ENCODE measurements at regions not wholly inside any gene's neighbourhood (a gene's known extent, or its start where the extent isn't known, plus 50 kb on each side); places are given as distances from the start of the nearest gene placed in this dataset.

GRCh38 chr12:45590646-45591045, 138.9 kb upstream of the ARID2 start:
- no peak for DNase-seq

GRCh38 chr12:45591635-45592034, 137.9 kb upstream of the ARID2 start:
- DNase-seq = no peak

- no peak for DNase-seq
These were observed 133.1 kb upstream of the ARID2 start for GRCh38 chr12:45596366-45596765.

GRCh38 chr12:45598336-45598735, 131.2 kb upstream of the ARID2 start:
- DNase-seq = no peak

GRCh38 chr12:45598761-45599160, 130.7 kb upstream of the ARID2 start:
- no peak for DNase-seq

GRCh38 chr12:45599196-45599595, 130.3 kb upstream of the ARID2 start:
- no peak for DNase-seq

- no peak for DNase-seq
These were observed 128.1 kb upstream of the ARID2 start for GRCh38 chr12:45601390-45601789.

- DNase-seq = no peak
These were observed 127.6 kb upstream of the ARID2 start for GRCh38 chr12:45601888-45602287.

GRCh38 chr12:45605624-45606023, 123.9 kb upstream of the ARID2 start:
- no peak for DNase-seq

GRCh38 chr12:45611061-45611460, 118.4 kb upstream of the ARID2 start:
- DNase-seq = no peak

GRCh38 chr12:45611495-45611894, 118.0 kb upstream of the ARID2 start:
- no peak for DNase-seq

- no peak for DNase-seq
These were observed 117.3 kb upstream of the ARID2 start for GRCh38 chr12:45612044-45612794.

- no peak for DNase-seq
These were observed 116.2 kb upstream of the ARID2 start for GRCh38 chr12:45613296-45613695.

- no peak for DNase-seq
These were observed 115.7 kb upstream of the ARID2 start for GRCh38 chr12:45613855-45614254.

- DNase-seq = no peak
These were observed 114.2 kb upstream of the ARID2 start for GRCh38 chr12:45615268-45615667.

GRCh38 chr12:45619736-45620135, 109.8 kb upstream of the ARID2 start:
- no peak for DNase-seq

- no peak for DNase-seq
These were observed 107.8 kb upstream of the ARID2 start for GRCh38 chr12:45621703-45622102.

- no peak for DNase-seq
These were observed 107.1 kb upstream of the ARID2 start for GRCh38 chr12:45622210-45622937.

GRCh38 chr12:45623221-45623620, 106.3 kb upstream of the ARID2 start:
- no peak for DNase-seq

GRCh38 chr12:45623940-45624339, 105.6 kb upstream of the ARID2 start:
- DNase-seq = no peak

GRCh38 chr12:45626965-45627364, 102.5 kb upstream of the ARID2 start:
- no peak for DNase-seq

- no peak for DNase-seq
These were observed 102.0 kb upstream of the ARID2 start for GRCh38 chr12:45627407-45628069.

GRCh38 chr12:45629292-45629691, 100.2 kb upstream of the ARID2 start:
- no peak for DNase-seq

- DNase-seq = no peak
These were observed 95.8 kb upstream of the ARID2 start for GRCh38 chr12:45633733-45634132.

Measured in stimulated activated CD4-positive, alpha-beta T cell treated with anti-CD3 and anti-CD28 coated beads, Interleukin-2, amount 100 ng/mL, for 48 hours (primary cell).